ENCODE measurements at regions not wholly inside any gene's neighbourhood (a gene's known extent, or its start where the extent isn't known, plus 50 kb on each side); places are given as distances from the start of the nearest gene placed in this dataset.

DNA sequence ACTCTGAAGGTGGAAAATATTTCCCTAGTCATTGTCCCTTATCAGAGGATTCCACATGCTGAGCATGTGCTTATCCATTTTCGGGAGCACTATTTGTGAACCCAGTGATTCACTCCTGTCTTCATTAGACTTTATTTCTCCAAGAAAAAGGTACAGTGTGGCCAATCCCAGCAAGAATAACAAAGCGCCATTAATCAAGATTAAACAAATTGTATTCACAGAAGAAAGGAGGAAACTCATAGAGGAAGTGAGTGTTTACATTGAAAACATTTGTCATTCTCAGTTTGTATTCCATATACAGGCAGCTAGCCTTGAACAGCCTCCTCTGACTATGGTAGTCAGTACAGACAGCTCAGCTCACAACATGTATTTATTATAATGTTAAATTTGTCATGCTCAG is 1669.9 kb upstream of the SPRY2 start:
- TF ChIP-seq, protein P1, sequence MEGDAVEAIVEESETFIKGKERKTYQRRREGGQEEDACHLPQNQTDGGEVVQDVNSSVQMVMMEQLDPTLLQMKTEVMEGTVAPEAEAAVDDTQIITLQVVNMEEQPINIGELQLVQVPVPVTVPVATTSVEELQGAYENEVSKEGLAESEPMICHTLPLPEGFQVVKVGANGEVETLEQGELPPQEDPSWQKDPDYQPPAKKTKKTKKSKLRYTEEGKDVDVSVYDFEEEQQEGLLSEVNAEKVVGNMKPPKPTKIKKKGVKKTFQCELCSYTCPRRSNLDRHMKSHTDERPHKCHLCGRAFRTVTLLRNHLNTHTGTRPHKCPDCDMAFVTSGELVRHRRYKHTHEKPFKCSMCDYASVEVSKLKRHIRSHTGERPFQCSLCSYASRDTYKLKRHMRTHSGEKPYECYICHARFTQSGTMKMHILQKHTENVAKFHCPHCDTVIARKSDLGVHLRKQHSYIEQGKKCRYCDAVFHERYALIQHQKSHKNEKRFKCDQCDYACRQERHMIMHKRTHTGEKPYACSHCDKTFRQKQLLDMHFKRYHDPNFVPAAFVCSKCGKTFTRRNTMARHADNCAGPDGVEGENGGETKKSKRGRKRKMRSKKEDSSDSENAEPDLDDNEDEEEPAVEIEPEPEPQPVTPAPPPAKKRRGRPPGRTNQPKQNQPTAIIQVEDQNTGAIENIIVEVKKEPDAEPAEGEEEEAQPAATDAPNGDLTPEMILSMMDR (IDR thresholded peaks at IDR 0.05; ENCODE audit: poor library complexity), result no peak
- no peak for TF ChIP-seq EZH2 (IDR thresholded peaks at IDR 0.05; ENCODE audit: borderline replicate concordance)
- no peak for TF ChIP-seq EZH2phosphoT487 (IDR thresholded peaks at IDR 0.05; ENCODE audit: low read depth, severe bottlenecking, unreplicated experiment)

Data from hepatocyte (in vitro differentiated cells).